Femur (tissue), 1 donor: ENCODE measurements at regions not wholly inside any gene's neighbourhood (a gene's known extent, or its start where the extent isn't known, plus 50 kb on each side); places are given as distances from the start of the nearest gene placed in this dataset.
"Not testable (repeated sequence)": the region's sequence is repeated elsewhere in the genome, so short reads cannot be mapped to it uniquely, and the experiment has no call there.

Experiments
- DNase-seq: peaks from one replicate; pipeline ENCODE4 v3.0.0-alpha.2; 2017

DNA sequence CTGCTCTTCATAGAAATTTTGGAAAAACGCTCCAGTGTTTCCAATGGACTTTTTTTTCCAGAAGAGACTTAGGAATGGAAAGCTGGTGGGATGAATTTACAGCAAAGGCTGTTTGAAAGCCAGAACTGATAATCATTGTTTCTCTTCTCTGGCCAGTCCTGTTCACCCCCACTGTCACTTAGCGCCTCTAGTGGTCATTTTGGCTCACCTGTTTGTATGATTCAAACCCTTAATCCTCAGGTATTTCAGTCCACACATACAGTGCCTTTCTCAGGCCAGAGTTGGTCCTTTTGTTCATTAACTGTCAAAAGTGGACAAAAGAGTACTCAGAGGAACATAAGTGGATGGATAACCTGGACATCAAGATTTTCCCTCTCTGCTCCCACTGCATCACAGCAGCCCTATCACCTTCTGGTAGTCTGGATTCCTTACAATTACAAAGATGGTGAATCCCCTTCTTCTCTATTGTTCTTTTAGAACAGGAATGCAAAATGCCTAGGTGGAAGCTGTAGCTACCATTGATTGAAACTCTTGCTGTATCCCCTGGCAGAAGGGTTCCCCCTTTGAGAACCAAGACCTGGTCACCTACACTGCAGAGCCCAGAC lies 177.6 kb upstream of the OLFM3 start:
- no peak for DNase-seq

DNA sequence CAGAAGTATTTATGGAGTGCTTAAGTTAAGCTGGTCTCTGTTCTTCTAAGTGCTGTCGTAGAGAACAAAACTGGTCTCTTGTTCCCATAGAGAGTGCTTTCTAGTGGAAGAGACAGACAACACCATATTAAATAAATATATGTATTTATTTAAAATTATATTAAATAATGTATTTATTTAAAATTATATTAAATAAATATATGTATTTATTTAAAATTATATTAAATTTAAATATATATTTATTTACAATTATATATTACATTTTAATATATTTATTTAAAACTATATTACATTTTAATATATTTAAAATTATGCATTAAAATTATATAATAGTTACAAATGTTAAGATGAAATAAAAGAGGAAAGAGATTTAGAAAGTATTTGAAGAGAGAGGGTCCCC lies 175.5 kb upstream of the OLFM3 start:
- no peak for DNase-seq

DNA sequence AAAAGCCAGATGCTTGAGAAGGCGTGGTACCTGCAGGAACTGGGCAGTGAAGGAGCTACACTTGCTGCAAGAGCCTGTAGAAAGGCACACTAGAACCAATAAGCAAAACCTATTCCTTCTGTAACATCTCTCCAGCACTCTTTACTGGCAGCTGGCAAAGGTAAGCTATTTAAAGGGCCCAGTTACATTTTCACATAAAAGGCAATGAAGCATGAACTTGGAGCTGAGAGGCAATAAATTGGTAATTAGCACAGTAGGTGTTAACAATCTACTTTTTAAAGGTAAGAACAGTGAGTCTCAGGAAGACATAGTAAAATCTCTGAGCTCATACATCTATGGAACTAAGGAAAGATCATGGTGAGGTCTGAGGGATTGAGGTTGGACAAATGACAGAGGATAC lies 167.1 kb upstream of the OLFM3 start:
- DNase-seq, result no peak

DNA sequence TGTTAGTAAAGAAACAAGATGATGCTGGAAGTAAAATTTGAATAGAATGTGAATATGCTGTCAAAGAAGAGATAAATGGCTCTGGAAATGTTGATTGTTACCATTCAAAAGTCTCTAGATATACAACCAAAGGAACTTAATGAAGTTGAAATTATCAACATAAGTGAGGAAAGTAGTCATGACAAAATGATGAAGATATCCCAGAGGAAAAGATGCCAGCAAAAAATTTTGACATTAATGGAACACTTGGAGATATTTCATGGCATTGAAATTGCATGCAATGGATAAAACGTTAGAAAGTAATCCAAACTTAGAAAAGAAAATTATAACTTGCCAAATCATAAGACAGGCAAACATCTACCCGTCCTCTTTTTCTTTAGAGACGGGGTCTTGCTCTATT lies 154.5 kb upstream of the OLFM3 start:
- no peak for DNase-seq

DNA sequence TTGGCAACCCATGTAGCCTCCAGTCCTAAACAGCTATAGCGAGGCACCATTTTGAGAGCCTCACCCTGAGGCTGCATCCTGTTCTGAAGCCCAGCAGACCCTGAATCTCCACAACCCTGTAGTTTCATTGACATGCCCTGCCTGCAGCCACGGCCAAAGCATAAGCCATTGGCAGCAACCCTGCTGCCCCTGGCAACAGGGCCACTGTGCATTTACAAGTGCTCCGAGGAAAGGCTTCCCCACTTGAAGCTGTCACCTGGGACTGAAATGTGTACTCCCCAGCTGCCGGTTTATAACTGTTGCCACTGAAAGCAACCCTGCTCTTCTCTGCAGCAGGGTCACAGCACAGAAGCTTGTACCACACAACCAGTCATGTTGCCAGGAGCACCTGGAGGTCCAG lies 124.2 kb upstream of the OLFM3 start:
- DNase-seq, result no peak

DNA sequence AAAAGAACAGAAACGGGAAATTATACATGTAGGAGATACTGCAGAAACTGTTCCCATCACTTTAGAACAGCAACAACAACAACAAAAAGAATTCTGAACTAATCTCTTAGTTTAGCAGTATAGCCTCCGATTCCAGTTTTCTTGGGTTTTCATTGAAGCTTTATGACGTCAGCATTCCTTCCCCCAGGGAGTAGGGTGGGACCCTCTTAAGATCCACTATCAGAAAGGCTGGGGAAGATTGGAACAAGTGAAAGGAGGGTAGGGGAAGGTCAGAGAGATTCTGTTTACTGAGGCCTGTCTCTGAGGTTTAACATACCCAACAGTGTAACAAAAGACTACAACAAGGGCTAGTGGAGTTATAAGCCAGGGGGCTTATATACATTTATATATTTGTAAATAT lies 121.4 kb upstream of the OLFM3 start:
- no peak for DNase-seq

DNA sequence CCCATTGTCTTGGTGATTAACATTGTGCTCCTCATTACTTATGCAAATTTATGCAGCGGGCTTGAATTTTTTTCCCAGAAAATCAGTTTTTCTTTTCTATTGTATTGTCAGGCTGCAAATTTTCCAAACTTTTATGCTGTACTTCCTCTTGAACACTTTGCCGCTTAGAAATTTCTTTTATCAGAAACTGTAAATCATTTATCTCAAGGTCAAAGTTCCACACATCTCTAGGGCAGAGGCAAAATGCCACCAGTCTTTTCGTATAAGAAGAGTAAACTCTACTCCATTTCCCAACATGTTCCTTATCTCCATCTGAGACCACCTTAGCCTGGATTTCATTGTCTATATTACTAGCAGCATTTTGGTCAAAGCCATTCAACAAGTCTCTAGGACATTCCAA lies 113.9 kb upstream of the OLFM3 start:
- DNase-seq, result no peak

DNA sequence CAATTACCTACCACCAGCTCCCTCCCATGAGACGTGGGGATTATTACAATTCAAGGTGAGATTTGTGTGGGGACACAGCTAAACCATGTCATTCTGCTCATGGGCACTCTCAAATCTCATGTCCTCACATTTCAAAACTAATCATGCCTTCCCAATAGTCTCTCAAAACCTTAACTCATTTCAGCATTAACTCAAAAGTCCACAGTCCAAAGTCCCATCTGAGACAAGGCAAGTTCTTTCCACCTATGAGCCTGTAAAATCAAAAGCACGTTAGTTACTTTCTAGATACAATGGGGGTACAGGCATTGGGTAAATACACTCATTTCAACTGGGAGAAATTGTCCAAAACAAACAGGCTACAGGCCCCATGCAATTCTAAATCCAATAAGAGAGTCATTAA lies 112.8 kb upstream of the OLFM3 start:
- DNase-seq, result not testable (repeated sequence)

DNA sequence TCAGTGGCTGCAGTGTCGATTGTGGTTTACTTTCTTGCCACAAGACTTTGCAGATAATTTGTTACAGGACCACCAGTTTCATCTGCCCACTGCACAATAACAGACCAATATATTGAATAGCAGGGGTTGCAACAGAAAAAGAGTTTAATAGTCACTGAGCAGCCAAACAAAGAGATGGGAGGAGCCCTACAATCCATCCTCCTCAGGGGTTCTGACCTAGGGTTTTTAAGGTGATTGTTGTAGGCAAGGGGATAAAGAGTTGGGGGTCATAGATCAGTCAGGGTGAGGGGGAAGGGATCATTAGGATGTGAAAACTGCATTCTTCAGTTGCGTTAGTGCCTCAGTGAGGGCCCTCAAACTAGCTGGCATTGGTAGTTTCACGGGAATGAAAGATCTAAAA lies 110.7 kb upstream of the OLFM3 start:
- DNase-seq, result no peak

DNA sequence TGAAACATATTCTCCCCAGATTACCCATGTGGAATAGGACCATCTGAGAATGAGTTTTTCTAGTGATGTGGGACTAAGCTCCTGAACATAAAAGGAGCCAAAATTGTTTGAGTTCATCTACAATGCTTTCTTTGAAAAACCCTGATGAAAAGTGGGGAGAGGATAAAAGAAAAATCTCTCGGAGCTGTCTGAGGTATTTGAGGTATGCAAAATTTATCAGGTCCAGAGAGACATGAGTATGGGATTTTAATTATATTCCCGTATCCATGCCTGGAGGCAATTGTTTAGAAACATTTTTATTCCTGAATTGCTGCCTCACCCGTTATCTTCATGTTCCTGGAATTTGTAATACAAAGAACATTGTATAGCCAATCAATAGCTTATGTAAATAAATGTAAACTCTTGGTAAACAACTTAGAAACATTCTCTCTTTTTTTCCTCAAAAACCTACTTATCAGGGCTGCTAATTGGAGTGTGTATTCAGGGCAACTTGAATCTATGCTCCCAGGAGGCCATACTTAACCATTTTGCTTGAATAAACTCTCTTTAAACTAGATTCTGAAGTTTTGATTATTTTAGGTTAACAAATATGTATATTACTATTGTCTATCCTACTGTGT lies 109.3 kb upstream of the OLFM3 start:
- no peak for DNase-seq

DNA sequence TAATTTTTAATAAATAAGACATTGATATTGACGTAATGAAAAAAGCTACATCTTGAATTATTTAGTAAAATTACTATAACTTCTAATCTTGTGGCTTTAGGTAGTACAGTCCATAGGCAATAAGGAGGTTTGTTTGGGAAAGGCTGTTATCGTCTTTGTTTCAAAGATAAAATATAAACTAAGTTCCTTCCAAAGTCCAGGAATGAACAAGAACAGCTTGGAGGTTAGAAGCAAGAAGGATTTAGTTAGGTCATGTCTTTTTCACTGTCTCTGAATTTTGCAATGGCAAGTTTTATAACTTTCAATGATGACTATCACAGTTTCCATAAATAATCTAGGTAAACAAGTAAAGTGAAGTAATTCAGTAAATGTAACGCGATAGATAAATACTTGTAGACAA lies 106.9 kb upstream of the OLFM3 start:
- no peak for DNase-seq

DNA sequence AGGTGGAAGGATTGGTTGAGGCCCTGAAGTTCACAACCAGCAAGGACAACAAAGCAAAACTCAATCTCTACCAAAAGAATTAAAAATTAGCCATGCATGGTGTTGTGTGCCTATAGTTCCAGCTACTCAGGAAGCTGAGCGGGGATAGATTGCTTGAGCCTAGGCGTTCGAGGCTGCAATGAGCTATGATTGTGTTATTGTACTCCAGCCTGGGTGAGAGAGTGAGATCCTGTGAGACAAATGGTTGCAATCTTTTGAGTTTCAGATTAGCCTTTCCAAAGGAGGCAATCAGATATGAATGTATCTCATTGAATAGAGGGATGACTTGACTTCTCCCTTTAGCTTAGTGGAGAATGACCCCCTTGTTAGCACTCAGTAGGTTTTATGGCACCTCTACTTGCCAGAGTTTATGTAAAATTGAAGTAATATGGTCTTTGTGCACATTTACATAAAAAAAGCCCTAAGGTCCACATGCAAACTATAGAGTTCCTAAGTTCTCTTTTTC lies 105.6 kb upstream of the OLFM3 start:
- no peak for DNase-seq

DNA sequence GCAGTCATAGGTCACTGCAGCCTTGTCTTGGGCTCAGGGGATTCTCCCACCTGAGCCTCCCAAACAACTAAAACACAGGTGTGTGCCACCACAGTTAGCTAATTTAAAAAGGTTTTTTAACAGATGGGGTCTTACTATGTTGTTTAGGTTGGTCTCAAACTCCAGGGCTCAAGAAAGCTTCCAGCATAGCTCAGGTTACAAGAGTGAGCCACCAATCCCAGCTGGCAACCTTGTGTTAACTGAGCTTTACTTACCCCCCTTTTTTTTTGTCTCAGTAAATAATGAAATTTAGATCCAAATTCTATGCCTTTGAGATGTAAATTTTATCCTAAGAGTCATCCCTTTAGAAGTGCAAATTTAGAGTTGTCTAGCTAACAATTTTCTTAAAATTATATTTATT lies 103.9 kb upstream of the OLFM3 start:
- DNase-seq, result no peak

DNA sequence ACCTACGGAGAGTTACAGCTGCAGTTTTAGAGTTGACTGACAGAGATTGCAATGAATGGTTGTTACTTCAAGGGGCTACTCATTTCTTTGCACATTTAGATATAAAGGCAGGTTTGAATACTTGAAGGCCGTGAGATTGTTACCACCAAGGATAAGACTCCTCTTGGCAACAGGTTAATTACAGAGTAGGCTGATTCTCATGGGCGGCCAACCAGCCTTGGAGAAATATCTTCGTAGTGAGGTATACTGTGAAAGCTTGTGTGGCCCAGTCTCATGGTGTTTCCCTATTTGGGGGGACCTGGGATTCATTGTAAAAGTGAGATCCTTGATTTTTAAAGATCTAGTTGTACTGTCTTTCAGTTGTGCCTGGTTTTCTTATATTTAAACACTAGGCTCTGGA lies 103.2 kb upstream of the OLFM3 start:
- no peak for DNase-seq

DNA sequence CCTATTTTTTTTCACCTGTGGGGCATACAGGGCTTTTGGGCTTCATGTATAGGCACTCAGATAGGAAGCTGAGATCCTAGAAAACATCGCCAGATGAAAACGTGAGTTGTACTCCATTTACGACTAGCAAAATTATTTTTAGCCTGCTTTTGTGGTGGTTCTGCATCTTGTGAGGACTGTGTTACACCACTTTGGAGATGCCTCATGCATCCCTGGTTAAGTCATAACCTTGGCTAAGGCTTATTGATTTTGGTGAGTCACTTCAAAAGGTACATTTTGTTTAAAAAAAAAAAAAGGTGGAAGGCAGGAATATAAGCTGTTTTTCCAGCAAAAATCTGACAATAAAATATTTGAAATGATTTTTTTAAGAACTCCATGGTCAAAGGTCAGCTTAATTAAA lies 101.8 kb upstream of the OLFM3 start:
- DNase-seq, result no peak

DNA sequence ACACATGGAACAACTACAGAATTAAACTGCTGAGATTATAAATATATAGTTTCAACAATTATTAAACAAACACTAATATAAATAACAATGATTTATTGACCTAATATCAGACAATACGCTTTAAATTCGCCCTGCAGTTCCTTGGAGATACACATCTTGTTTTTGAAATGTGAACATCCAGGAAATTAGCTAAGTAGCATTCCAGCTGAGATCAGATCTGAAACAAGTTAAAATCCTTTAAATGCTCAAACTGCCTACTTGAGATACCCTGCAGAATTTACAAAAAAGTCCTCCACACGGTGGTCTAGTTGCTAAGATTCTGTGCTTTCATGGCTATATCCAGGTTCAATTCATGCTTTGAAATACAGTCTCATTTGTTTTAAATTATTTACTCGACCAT lies 101.4 kb upstream of the OLFM3 start:
- DNase-seq, result no peak

DNA sequence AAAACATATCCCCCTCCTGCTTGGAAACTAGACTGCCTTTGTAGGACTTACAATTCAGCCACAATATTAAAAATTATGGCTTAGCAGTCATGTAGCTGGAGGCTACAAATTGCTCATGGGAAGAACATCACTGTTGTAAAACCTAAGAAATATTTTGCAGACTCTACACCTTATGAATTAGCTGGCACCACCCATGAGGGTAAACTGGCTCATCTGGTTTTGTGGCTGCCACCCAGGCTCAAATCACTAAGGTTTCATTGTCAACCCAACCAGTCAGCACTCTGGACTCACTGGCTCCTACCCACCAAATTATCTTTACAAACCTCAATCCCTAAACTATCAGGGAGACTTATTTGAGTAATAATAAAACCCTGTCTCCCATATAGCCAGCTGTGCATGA lies 100.7 kb upstream of the OLFM3 start:
- DNase-seq, result no peak

DNA sequence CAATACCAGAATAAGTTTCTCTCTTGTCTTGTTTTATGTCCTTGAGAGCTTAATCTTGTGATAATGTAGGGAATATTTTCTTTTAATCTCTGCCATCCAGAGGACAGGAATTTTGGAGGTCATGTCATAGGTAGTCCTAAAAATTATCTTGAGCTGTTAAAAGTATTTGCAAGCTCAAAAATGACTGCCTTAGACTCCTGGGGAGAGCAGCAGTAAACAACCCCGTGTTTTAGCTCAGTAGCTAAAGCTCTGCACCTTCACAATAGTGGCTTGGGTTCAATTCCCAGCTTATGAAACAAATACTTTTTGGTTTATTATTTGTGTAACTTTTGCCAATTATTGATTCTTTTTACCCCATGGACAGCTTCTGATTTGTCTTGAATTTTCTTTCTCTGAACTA lies 99.4 kb upstream of the OLFM3 start:
- DNase-seq, result no peak

DNA sequence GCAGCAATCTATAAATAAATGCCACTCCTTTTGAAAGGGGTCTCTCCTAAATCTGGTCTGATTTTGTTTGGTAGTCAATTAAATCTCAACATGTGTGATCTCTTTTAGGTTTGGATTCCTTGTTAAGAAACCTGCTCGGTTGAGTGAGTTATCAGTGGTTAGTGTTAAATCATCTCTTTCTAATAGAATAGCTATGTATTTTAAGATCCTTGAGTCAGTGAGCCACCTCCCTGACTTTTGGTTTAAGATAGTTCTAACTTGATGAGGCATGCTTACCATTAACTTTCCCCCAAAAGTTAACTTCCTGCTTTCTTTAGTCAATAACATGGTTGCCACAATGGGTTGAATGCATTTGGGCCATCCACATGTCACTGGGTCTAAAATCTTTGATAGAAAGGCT lies 93.1 kb upstream of the OLFM3 start:
- no peak for DNase-seq

DNA sequence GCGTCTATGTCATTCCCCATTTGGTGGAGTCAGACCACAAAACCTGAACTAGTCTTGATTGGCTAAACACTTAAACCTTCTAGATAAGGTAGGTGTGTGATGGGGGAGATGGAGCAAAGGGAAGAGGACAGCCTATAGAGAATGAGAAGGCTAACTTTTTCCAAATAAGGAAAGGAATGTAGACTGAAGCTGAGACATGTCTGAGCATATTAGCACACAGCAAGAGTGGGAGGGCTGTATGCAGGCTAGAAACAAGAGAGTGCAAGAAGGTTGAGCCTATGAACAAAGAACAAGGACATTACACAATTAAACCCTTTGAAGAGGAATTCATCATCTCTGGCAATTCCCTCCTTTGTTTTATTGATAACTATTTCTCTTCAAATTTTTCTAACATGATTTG lies 89.2 kb upstream of the OLFM3 start:
- DNase-seq, result no peak

DNA sequence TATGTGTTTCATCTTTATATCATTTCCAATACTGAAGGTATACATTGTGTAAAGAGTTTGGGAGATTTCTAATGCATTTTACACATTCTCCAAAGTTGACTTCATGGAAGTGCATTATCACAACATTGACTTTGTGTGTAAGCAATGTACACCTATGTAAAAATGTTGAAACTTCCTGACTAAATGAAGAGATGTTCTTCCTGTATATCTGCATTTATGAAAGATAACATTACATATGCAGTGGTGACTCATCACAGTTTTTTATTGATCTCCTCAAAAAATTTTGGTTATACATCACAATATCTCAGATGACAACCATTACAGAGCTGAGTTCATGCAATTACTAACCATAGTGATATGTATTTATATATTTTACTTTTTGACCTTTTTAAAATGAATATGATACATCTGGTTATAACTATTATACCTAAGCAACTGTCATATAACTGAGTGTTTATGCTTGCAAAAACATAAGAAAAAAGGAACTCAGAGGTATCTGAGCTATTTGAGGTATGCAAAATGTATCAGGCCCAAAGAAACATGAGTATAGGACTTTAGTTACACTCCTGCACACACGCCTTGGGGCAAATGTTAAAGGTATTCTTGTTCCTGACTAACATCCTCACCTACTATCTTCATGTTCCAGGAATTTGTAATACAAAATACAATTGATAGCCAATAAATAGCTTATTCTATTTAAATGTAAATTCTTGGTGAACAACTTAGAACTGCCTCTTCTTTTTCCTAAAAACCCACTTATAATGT lies 88.2 kb upstream of the OLFM3 start:
- DNase-seq, result no peak

DNA sequence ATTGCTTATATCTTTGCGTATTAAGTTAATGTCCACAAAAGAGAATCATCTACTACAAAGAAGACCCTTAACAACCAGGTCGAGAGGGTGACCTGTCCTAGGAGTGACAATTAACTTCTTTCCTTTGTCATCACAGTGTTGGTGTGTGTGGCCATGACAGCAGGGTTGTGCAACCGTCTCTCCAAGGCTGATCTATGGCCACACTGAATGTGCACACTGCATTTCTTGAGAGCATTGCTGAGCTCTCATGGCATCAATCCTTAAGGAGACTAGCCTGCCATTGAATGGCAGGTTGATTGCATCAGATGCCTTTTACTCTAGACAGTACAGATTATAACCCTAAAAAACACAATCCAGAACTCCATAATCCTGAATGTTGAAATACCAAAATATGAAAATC lies 86.5 kb upstream of the OLFM3 start:
- no peak for DNase-seq

DNA sequence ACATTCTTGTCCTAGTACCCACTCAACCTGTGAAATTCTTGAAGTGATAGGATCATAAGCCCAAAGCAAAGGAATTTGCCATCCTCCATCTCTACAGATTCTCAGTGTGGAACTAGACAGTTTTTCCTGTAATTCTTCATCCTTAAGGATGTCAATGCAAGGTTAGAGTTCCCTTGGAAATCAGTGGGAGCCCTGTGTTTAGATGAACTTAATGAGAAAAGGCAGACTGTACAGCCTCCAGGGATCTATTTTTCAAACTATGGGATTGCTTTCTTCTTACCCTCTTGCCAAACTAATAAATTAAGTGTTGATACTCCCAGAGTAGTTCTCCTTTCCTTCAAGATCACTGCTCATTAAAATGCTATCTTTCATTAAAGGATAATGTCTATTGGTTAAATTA lies 78.1 kb upstream of the OLFM3 start:
- no peak for DNase-seq

DNA sequence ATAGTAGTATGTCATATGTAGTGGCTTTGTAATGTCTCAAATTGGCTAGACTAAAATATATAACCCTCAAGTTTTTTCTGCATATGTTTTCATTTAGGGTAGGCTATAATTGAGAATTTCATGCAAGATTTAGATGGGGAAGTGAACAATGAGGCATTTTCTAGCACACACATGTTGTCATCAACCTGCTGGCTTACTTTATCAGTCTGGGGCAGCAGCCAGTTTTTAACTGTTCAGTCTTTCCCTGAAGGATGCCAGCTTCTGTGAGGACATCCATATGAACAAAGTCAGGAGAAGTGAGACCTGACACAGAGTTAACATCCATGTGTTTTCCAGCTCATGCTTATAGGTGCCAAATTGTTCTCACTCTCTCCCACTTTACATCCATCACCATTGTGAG lies 74.7 kb upstream of the OLFM3 start:
- no peak for DNase-seq

DNA sequence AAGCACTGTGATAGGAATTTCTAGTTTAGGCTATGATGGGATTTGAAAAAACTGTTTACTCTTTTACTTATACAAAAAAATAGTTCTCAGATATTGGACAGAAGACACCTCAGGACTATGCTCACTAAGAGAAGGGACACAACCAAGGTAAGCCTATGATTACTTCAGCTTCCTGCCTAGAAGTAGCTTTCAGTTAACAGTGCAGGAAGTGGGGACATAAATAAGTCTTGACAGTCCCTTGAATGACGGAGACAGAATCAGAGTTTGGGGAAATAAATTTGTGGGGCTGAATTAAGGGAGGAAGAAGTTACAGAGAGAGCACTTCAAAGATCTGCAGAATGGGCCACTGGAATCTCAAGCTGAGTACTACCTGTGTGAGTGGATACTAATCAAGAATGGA lies 53.8 kb upstream of the OLFM3 start:
- no peak for DNase-seq
